ENCODE measurements at regions not wholly inside any gene's neighbourhood (a gene's known extent, or its start where the extent isn't known, plus 50 kb on each side); places are given as distances from the start of the nearest gene placed in this dataset.

GRCh38 chr1:164210211-164210739 is 348.7 kb upstream of the PBX1 start:
- Histone ChIP-seq H3K36me3 (no peaks in the 10 kb centered on the region), H3K27me3 (no peaks in the 10 kb centered on the region), H3K27ac (no peak overlapping the region), H3K4me1 (no peaks in the 10 kb centered on the region), H3K4me3 (no peak overlapping the region), H3K9me3 (no peaks in the 10 kb centered on the region)
- TF ChIP-seq POLR2A (IDR thresholded peaks at IDR 0.05) = no peak
- TF ChIP-seq, protein P1, sequence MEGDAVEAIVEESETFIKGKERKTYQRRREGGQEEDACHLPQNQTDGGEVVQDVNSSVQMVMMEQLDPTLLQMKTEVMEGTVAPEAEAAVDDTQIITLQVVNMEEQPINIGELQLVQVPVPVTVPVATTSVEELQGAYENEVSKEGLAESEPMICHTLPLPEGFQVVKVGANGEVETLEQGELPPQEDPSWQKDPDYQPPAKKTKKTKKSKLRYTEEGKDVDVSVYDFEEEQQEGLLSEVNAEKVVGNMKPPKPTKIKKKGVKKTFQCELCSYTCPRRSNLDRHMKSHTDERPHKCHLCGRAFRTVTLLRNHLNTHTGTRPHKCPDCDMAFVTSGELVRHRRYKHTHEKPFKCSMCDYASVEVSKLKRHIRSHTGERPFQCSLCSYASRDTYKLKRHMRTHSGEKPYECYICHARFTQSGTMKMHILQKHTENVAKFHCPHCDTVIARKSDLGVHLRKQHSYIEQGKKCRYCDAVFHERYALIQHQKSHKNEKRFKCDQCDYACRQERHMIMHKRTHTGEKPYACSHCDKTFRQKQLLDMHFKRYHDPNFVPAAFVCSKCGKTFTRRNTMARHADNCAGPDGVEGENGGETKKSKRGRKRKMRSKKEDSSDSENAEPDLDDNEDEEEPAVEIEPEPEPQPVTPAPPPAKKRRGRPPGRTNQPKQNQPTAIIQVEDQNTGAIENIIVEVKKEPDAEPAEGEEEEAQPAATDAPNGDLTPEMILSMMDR (IDR thresholded peaks at IDR 0.05) = no peak
- DNase-seq (peak in 1 of 3 donors; percentile 50), ATAC-seq (peak in 1 of 4 donors; percentile 66)
- intact Hi-C loops (cut with DNase I) = no loop called here
- 31% methylated on average over 3 of the region's 3 CpGs for WGBS (ENCODE audit: insufficient coverage, low coverage, low lambda C conversion rate, missing lambda C conversion rate)

GRCh38 chr1:164223378-164223777 is 335.6 kb upstream of the PBX1 start:
- intact Hi-C loops (cut with DNase I) = no loop called here
- TF ChIP-seq, protein P1 (IDR thresholded peaks at IDR 0.05) = no peak
- TF ChIP-seq POLR2A (IDR thresholded peaks at IDR 0.05) = no peak
- no peaks in the 10 kb centered on the region for H3K4me1 ChIP-seq
- no peaks in the 10 kb centered on the region for H3K36me3 ChIP-seq
- no peak overlapping the region for H3K4me3 ChIP-seq
- H3K27me3 ChIP-seq = no peaks in the 10 kb centered on the region
- no peak overlapping the region for H3K27ac ChIP-seq
- no peak for ATAC-seq
- no peak for DNase-seq
- H3K9me3 ChIP-seq = no peaks in the 10 kb centered on the region

DNA sequence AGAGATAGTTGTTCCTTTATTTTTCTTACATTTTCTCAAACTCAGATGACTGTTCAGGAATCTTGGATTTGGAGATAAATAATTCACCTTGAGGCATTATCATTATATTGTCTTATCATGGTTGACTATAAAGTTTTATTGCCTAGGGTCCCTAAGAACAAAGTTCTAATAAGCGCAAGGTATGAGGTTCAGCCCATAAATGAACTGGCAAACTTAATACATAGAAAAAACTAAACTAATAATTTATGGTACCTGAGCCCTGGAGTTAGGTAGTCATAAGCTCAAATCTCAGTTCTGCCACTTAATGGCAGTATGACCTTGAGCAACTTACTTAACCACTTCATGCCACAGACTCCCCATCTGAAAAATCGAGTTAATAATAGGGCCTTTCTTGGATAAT is 334.0 kb upstream of the PBX1 start:
- DNase-seq (no peak), ATAC-seq (no peak)
- 75% methylated on average over 2 of the region's 2 CpGs for WGBS (ENCODE audit: insufficient coverage, low coverage, low lambda C conversion rate, missing lambda C conversion rate)
- H3K27ac ChIP-seq = no peak overlapping the region
- no peaks in the 10 kb centered on the region for H3K9me3 ChIP-seq
- intact Hi-C loops (cut with DNase I) = no loop called here
- no peaks in the 10 kb centered on the region for H3K27me3 ChIP-seq
- no peaks in the 10 kb centered on the region for H3K4me1 ChIP-seq
- TF ChIP-seq, protein P1 (IDR thresholded peaks at IDR 0.05) = no peak
- no peak for TF ChIP-seq POLR2A (IDR thresholded peaks at IDR 0.05)
- no peaks in the 10 kb centered on the region for H3K36me3 ChIP-seq
- no peak overlapping the region for H3K4me3 ChIP-seq

GRCh38 chr1:164226977-164227376 is 332.0 kb upstream of the PBX1 start:
- H3K36me3 ChIP-seq = no peaks in the 10 kb centered on the region
- intact Hi-C loops (cut with DNase I) = no loop called here
- no peaks in the 10 kb centered on the region for H3K27me3 ChIP-seq
- WGBS (ENCODE audit: insufficient coverage, low coverage, low lambda C conversion rate, missing lambda C conversion rate) = 51% methylated on average over 4 of the region's 4 CpGs
- DNase-seq (no peak), ATAC-seq (no peak)
- no peak overlapping the region for H3K4me3 ChIP-seq
- TF ChIP-seq, protein P1 (IDR thresholded peaks at IDR 0.05) = no peak
- no peak for TF ChIP-seq POLR2A (IDR thresholded peaks at IDR 0.05)
- no peak overlapping the region for H3K27ac ChIP-seq
- H3K9me3 ChIP-seq = no peaks in the 10 kb centered on the region
- no peaks in the 10 kb centered on the region for H3K4me1 ChIP-seq

DNA sequence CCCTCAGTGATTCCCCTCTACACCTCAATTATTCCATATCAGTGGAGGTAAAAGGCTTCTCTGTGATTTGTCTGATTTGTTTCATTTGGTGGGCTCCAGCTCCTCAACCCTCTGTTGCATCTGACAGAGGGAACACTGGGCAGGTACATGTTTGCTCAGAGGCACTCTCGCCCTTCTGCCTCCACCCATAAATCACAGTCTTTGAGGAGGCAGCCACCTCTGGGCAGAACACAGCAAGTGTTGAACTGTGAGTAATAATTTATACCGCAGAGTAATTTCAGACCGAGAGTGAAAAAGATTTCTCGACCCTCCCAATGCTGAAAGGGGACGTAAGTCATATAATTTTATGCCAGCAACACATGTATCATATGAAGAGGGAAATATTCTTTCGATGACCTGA is 330.1 kb upstream of the PBX1 start:
- no peak for DNase-seq

More for the DNA sequence above, 330.1 kb upstream of the PBX1 start:
- Histone ChIP-seq H3K36me3 (no peaks in the 10 kb centered on the region), H3K4me3 (no peak overlapping the region), H3K9me3 (no peaks in the 10 kb centered on the region), H3K27ac (no peak overlapping the region), H3K27me3 (no peaks in the 10 kb centered on the region), H3K4me1 (no peaks in the 10 kb centered on the region)
- no peak for ATAC-seq
- WGBS (ENCODE audit: insufficient coverage, low coverage, low lambda C conversion rate, missing lambda C conversion rate) = 77% methylated on average over 6 of the region's 6 CpGs
- intact Hi-C loops (cut with DNase I) = no loop called here
- no peak for TF ChIP-seq POLR2A (IDR thresholded peaks at IDR 0.05)
- TF ChIP-seq, protein P1 (IDR thresholded peaks at IDR 0.05) = no peak

Measured in right lobe of liver (tissue), 6 donors.